Activated naive CD4-positive, alpha-beta T cell treated with Interleukin-2 at 50 U/mL for 16 hours (primary cell): ENCODE measurements at regions not wholly inside any gene's neighbourhood (a gene's known extent, or its start where the extent isn't known, plus 50 kb on each side); places are given as distances from the start of the nearest gene placed in this dataset.
A peak's percentile ranks its signal among the peaks of the same experiment; 100 is the strongest.

Experiments used
- DNase-seq: peaks from one replicate; pipeline ENCODE4 v3.0.0-alpha.2; 2020

DNA sequence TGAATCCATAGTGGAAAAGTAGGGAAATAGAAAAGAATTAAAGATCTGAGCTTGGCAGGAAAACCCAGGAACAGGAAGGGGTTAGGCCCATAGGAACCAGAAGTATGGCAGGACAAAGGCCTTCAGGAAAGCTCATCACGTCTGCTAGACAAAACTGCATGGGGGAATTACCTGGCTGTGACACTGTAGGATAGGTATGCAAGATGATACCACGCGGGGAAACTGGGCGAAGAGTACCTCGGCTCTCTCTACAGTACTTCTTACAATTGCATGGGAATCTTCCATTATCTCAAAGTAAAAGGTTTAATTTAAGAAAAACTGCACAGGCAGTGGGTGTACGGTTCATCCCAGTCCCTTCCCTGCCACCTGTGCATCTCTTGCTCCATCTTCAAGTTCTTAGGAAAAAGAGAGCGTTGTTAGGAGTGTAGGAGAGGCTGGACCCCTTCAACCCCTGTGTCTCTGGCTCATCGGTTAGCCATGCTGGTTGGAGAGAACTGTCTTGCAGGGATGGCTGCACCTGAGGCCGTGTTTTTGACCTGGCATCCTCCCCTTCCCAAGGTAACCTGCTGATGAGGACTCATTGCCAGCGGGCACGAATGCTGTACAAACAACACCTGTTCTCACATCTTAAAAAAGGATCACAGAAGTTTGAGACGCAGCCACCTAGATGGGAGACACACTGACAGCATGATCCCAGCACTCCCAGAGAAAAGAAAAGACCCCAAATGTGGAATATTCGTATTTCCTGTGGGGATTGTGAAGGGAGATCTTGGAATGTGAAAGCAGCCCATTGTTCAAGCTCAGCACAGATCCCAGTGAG is 120.5 kb upstream of the COPS8 start:
- DNase-seq = no peak

DNA sequence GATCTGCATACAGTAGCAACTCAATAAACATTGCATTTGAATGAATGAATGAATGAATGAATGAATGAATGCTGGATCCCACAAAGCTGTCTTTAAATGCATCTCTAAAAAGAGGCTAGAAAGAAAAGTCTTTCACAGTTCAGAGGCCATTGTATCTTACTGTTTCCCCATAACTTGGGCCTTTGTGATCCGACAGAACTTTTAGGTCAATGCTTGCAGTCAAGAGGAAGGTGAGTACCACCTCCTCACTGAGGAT is 119.9 kb upstream of the COPS8 start:
- no peak for DNase-seq

DNA sequence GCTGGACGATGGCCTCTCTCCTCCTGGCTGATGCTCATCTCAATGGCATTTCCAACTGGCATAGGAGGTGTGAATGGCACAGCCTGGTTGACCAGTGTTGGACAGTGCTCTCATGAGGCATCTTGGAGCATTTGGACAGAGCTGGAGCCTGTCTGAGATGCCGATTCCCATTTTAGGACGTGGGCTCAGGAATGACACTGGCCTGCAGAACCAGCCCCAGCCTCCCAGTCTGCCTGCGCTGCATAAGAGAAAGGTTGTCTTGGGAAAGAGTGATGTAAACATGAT is 118.2 kb upstream of the COPS8 start:
- DNase-seq = no peak

DNA sequence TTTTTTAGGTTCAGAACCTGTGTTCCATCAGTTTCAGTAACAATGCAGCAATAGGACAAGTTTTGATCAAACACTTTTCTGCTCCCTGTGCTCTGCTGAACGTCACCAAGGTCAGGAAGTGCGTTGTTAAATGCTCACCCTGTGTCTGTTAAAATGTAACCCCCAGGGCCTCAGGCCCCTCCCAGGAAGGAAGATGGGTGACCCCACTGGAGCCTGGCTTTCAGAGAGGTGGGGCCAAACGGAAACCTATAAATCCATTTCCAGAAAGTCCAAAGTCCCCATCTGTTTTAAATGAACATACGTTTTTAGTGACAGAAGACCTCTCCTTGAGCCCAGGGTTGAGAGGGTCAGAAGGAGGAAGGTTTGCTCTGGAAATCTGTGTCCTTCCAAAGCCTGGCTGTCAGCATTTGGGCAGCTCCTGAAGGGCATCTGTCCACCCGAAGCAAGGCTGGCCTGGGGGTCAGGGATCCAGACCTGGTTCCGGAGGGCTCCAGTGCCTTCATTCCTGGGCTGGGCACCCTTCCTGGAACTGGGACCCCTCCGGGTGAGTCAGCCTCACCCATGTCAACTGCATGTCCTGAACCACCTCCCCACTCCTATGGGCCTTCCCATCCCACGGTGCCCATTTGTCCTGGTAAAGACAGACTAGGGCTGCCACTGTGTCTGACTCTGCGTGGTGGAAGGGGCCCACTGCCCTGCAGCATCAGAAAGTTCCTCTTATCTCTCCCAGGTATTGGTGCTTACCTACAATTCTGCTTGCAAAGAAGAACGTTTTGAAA is 117.4 kb upstream of the COPS8 start:
- DNase-seq = peak; percentile 22

DNA sequence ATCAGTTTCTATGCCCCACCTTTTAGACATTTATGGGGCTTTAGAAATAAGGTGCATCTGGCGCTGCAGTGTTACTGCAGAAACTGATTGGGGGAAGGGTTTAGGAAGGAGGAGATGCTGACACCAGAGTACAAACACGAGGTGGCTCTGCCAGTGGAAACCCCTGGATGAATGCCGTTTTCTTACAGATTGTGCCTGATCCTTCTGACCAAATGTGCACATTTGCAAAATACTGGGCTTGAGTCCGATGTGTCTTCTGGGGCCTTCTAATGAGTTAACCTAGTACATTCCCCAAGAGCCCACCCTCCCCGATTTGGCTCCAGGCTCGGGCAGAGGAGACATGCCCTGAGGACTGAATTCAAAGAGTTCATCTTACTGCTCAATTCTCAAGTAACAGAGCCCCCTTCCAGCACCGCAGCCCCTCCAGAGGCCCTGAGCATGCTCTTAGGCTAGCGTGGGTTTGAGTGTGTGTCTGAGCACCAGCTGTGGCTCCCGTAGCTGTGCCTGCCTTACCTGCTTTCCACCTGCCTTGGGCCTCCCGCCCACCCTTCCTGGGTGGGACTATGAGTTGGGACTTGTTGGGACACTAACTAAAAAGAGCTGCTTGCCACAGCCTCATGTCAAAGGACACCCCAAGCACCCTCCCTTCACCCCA is 116.7 kb upstream of the COPS8 start:
- no peak for DNase-seq

DNA sequence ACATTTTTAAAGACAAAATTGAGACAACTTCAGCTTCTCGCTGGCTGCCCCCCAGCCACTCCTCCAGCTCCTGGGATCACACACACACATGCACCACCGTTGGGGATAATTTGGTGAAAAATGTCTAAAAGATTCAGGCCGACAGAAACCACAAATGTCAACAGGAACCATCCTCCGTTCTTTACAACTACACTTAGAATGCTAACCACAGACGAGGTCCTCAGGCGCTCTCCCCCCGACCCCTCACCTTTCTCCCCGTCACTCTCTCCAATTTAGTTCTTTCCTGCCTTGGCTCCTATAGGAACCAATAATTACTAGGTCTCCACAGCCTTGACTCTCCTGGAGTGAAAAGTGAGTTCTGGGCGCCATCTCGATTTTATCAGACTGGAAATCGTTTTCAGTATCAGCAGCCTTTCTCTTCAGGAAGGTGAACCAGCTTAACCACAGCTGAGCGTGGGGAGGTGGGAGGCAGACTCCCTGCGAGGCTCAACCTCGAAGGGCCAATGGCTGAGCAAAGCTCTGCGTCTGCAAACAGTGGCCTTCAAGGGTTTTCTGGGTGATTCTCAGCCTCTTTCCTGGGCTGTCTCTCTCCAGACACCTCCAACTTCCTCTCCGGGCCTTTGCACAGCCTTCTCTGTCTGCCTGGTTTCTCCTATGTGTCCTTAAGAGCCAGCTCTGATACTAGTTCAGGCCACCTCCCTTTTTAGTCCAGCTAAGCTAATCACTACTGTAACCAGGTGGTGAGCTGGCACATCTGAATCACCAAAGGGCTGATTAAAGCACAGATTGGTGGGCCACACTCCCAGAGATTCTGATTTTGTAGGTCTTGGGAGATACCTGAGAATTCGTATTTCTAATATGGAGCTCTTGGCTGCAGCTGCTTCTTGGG is 115.7 kb upstream of the COPS8 start:
- peak; percentile 39 for DNase-seq

DNA sequence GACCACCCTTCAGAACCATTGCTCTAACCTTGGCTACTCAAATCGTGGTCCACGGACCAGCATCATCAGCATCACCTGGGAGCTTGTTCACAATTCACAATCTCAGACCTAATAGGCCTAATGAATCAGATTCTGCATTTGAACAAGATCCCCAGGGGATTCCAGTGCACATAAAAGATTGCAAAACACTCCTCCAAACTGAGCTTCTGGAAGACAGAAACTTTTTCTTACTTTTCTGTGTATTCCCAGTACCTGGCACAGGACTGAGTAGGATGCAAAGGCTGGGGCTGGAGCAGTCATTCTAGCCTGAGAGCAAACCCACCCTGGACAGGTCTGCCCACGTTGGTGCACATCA is 115.1 kb upstream of the COPS8 start:
- DNase-seq = no peak

DNA sequence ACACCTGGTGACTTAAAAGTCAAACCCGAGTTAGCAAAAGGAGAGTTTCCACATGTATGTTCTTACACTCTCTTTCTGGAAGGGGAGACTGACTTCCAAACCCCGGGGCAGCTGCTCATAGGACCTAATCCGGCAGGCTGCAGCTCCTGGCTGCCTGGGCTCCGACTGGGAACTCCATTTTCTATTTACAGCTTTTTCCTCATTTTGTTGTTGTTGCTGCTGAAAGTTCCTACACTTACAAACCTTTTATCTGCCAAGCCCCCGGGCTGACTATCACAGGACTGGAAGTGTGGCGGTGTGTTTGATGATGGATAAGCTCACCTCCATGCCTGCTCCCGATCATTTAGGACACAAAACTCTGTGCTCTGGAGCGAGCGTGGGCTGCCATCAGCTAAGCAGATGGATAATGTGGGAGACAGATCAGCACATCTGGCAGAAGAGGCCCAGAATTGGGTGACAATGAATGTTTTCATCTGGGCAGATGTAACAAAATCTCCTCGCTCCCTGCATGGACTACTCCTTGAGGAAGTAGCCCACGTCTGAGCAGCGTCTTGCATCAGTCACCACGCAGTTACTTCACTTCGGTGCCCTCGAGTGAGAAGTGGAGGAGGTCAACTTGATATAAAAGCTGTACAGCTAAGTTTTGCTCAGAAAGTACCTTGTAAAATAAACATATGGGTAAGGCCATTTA is 114.4 kb upstream of the COPS8 start:
- DNase-seq = no peak

DNA sequence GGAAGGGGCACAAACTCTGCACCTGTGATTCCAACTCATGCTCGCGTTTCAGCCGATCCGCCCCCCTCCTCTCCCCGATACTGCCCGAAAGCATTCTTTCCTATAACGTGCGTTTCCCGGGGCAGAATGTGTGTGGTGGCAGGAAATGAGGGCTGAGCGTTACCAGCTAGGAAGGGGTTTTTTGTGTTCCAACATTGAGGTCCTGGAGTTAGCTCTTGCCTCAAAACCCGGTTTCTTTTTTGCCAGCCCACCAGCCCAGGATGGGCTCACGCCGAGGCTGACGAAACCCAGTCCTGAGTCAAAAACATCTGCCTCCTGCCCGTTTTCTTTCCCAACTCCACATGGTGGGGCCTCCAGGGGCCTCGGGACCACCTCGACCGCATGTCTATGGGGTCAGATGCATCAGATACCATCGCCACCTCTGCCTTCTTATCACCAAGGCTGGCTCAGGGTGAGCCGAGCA is 113.7 kb upstream of the COPS8 start:
- no peak for DNase-seq

DNA sequence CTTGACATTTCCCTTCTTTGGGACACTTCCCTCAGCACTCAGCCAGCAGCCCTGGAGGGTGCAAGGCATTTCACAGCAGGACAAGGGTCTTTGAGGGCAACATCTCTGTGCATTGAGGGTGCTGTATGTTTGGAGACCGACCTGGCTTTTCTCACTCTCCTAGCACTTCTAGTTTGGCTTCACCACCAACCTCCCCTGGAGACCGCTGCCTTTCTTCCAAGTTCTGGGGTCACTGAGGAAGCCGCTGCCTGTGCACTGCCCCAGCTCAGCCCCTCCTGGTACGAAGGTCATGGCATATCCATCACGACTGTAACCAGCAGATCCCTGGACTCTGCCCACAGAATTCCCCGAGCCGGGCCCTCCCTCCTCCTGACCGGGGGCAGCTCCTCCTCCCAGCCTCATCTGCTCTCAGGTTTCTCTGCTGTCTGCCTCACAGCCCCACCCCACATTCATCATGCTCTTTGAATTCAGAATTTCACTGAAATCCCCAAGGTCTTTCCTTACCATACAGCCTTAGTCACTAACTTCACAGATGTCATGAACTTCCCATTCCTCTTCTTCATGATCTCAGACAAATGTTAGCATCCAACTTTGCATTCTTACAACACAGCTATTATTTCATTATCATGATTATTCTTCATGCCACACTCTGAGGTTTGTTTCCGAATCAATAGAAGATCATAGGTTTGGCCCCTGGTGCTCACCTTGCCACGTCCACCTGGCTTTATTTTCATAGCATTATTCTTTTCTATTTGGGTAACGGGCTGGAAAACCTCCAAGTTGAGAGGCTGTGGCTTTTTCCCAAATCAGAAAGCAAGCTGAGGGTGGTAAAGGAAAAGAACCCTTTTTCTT is 113.0 kb upstream of the COPS8 start:
- DNase-seq = no peak

DNA sequence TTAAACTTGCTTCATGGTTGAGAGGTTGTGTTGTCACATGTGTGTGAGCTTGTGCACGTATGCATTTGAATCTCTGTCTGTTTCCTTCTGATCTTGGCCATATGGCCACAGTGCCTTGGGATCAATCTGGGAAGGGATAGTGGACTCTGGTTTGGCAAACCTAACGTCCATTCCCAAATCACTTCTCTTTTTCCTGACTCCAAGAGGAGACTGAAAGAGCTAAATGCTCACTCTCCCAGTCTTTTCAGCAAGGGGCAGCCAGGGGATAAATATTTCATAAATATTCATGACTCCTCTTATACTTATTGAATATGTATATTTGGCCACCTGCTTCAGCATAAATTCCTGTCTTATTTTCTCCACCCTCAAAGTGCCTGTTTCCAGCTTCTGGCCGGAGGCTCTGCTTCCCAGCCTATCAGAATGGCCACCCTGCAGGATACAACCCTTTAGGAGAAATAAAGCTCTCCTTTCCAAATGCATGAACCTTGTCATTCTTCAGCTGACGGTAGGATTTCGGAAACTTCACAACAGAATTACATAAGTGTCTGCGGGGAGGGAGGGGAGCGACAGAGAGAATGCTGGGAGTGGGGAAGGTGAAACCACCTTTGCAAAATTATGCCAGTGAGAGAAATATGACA is 112.2 kb upstream of the COPS8 start:
- no peak for DNase-seq

DNA sequence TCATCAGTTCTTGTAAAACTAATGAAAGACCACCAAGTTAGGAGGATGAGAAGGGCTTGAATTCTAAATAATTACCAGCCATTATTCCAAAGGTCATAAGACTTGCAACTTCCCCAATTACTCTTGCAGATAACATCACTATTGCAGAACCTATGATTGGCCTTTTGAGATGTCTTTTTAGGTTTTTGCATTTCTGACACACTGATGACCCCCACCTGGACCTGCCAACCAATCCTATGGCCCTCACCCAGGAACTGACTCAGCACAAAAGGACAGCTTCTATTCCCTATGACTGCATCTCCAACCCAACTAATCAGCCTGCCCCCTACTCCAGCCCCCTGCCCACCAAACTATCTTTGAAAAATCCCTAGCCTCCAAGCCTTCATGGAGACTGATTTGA is 111.5 kb upstream of the COPS8 start:
- DNase-seq = no peak

DNA sequence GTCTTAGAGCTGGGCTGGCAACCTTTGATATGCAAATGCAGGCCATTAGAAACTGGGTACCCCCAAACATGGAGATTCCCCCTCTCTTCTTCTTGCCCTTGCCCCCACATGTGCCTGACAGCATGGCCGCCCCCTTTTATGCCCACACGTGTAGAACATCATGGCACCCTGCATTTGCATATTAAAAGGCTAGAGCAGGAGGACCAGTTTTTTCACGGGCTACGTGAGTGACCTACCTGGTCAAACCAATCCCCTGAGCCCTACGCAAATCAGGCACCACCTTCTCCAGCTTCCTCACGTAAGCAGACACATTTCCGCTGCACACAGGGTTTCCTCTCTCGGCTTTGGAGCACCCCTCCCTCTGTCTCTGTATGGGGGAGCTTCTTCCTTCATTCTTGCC is 110.9 kb upstream of the COPS8 start:
- DNase-seq = no peak

DNA sequence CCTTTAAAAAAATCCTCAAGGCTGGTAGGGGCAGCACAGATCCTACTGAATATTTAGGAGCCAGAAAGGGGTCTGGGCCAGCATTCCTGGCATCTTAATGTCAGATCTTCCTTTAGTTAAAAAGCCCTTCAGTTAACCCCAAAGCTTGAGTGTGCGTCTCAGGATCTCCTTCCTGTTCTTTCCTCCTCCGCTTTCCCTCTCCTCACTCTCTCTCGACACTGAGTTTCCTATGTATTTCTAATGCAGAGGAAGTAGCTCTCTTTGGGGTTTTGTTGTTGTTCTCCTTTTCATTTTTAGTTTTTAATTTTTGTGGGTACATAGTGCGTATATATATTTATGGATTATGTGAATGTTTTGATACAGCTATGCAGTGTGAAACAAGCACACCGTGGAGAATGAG is 109.9 kb upstream of the COPS8 start:
- no peak for DNase-seq

DNA sequence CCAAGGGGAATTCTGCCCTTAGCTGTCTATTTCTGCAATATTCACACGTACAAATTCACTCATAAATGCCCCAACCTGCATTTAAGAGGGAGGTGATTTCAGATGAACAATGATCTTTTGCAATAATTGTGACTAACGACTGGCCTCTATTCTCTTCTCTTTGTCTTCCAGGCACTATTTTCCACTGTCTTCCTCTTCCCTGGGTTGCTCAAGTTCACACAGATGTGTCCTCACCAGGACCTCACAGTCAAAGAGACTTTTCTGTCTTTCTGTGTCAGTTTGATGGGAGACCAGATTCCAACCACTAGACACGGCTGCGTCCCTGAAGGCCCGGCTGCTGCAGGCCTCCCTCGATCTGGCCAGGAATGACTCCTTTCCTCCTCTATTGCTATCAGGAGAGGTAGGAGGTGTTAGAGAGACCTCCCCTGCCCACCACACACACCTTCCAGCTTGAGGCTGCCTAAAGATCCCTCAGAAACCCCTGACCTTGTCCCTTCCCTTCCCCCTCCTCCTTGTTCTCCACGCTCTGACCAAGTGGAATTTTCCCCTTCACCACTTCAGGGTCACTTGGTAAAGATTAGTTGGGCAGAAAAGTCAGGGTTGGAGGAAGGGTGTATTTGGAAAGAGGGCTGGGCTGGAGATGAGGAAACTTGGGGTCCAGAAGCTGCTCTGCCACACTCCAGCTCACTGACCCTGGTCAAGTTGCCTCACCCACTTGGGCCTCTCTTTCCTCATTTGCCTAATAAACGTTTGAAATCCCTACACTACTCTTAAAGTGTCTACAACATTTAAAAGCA is 109.2 kb upstream of the COPS8 start:
- no peak for DNase-seq

DNA sequence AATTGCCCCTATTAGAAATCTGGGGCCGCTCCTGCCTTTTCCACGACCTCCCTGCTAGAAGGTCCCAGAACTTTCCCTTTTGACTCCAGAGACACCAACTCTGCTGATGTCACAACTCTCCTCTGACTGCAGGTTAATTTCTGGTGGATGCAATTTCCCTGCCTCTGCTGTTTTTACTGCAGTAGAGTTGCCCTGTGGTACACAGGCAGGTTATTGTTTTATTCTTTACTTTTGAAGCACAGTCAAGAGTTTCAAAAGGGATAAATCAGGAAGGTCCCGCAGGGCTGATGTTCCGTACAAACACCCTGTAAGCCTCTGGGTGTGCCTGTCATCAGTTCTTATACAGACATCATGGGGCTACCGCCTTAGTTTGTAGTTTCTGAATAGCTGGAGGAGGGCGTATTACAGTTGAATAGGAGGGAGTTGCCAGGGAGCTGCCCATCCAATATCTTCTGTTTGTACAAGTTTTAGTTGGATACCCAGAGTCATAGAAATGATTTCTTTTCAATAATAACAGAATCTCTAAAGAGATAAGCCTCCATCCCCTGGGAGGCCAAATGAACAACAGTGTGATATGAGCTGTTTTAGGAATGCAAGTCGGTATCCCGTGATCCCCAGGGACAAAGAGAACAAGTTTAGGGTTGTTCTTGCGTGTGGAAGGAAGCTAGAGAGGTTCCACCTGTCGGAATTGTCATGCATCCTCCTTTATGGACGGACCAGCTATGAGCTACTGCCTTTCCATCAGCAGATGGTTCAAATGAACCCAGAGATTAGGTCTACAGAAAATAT is 108.4 kb upstream of the COPS8 start:
- DNase-seq = no peak

DNA sequence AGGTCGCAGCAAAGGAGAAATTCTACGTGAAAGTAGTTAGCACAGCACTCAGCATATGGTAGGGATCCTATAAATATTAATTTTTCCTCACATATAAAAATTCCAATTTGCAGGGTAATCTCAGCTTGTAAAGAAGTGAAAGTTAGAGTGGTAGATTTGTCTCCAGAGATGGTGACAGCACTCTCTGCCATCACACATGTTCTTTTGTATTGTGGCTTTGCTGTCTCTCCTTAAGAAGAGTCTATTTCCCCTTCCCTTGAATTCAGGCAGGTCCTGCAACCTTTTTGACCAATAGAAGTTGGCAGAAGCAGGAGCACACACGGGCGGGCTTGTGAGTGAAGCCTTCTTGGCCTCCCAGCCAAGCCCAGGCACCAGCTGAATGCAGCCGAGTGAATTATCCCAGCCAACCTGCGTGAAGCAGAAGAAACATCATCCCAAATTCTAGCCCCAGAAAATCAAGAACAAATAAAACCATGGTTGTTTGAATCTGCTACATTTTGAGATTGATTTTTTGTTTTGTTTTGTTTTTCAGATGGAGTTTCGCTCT is 107.8 kb upstream of the COPS8 start:
- no peak for DNase-seq

DNA sequence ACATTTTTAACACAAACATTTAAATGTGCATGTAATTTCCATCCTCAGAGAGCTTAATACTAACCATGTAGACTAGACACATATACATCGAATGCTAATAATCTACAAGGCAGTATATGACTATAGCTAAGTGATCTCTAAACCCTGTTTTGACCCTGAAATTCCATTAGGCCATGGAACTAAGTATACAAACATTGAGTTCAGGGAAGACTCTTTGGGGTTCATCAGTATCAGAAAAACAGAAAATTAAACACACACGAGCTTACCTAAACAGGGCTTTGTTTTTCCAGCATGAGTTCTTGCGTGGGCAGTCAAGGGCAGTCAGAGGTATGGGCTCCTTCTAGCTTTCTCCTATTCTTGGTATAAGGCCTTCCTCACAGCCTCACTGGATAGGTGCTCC is 106.0 kb upstream of the COPS8 start:
- no peak for DNase-seq

DNA sequence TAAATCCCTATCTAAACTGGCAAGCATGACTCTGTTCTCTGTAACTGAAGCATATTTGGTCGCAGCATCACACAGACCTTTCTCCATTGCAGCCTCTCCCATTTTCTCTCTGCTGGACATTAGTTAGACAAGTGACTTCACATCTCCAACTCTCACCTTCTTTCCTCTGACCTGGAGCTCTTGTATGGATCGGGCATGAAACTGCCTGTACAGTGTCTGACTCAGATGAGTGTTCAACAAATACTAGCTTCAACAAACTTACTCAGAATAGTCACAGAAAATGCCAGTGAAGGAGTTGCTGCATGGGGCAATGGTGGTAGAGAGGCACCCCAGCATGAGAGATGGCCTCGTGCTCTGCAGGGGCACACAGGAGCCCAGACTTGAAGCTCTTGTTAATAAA is 104.7 kb upstream of the COPS8 start:
- no peak for DNase-seq
